ENCODE measurements at regions not wholly inside any gene's neighbourhood (a gene's known extent, or its start where the extent isn't known, plus 50 kb on each side); places are given as distances from the start of the nearest gene placed in this dataset.

DNA sequence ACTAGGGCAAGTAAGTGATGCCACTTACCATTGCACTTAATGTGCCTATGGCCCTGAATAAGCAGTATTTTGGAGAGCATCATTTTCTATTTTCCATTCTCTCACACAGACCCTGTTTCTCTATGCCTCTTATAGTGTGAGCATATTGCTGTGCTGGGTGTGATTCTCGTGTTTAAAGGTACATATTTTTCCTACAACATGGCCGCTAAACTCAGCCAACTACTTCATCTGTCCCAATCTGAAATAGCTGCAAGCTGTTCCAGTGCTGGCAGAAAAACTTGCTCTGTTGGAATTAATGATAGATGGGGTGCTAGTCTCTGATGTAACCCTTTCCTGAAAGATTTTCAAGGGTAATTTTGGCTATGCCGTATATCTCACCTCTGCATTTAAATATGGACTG is 97.5 kb downstream of the ZNF326 start:
- TF ChIP-seq, protein P1, sequence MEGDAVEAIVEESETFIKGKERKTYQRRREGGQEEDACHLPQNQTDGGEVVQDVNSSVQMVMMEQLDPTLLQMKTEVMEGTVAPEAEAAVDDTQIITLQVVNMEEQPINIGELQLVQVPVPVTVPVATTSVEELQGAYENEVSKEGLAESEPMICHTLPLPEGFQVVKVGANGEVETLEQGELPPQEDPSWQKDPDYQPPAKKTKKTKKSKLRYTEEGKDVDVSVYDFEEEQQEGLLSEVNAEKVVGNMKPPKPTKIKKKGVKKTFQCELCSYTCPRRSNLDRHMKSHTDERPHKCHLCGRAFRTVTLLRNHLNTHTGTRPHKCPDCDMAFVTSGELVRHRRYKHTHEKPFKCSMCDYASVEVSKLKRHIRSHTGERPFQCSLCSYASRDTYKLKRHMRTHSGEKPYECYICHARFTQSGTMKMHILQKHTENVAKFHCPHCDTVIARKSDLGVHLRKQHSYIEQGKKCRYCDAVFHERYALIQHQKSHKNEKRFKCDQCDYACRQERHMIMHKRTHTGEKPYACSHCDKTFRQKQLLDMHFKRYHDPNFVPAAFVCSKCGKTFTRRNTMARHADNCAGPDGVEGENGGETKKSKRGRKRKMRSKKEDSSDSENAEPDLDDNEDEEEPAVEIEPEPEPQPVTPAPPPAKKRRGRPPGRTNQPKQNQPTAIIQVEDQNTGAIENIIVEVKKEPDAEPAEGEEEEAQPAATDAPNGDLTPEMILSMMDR (IDR thresholded peaks at IDR 0.05), result no peak
- TF ChIP-seq POLR2A (IDR thresholded peaks at IDR 0.05), result no peak
- no peak for TF ChIP-seq POLR2AphosphoS5 (IDR thresholded peaks at IDR 0.05)

Measured in gastroesophageal sphincter (tissue), 3 donors.